Stomach (tissue), 4 donors: ENCODE measurements at regions not wholly inside any gene's neighbourhood (a gene's known extent, or its start where the extent isn't known, plus 50 kb on each side); places are given as distances from the start of the nearest gene placed in this dataset.

Experiments
- EP300 ChIP-seq: sonication (generic); formaldehyde crosslinking; IDR thresholded peaks from one replicate; pipeline ENCODE4 v1.6.1; 2017; ENCODE audit warnings: antibody characterized with exemption
- POLR2A ChIP-seq, 4 donors: fragments of 450-650 bp; IDR thresholded peaks; one replicate each; pipeline ENCODE4 v1.6.1; 2016; ENCODE audit warnings: antibody characterized with exemption in 4 of 4, control low read depth in 2 of 4, mild to moderate bottlenecking in 1 of 4, moderate library complexity in 1 of 4
- POLR2AphosphoS5 ChIP-seq, 3 donors: sonication (generic); formaldehyde crosslinking; IDR thresholded peaks; one replicate each; pipeline ENCODE4 v1.6.1; 2016; ENCODE audit warnings: antibody characterized with exemption in 3 of 3
- TF ChIP-seq, protein P1 (sequence below), 7 experiments: fragments of 450-650 bp in 4 of 7; fragments of 200-600 bp in 3 of 7; sonication (generic) in 3 of 7; IDR thresholded peaks; one replicate each; pipeline ENCODE4 v1.5.1; 2016 to 2019; ENCODE audit warnings: antibody characterized with exemption in 7 of 7, control low read depth in 2 of 7, mild to moderate bottlenecking in 1 of 7

- no peak for TF ChIP-seq POLR2A (IDR thresholded peaks at IDR 0.05)
- TF ChIP-seq, protein P1, sequence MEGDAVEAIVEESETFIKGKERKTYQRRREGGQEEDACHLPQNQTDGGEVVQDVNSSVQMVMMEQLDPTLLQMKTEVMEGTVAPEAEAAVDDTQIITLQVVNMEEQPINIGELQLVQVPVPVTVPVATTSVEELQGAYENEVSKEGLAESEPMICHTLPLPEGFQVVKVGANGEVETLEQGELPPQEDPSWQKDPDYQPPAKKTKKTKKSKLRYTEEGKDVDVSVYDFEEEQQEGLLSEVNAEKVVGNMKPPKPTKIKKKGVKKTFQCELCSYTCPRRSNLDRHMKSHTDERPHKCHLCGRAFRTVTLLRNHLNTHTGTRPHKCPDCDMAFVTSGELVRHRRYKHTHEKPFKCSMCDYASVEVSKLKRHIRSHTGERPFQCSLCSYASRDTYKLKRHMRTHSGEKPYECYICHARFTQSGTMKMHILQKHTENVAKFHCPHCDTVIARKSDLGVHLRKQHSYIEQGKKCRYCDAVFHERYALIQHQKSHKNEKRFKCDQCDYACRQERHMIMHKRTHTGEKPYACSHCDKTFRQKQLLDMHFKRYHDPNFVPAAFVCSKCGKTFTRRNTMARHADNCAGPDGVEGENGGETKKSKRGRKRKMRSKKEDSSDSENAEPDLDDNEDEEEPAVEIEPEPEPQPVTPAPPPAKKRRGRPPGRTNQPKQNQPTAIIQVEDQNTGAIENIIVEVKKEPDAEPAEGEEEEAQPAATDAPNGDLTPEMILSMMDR (IDR thresholded peaks at IDR 0.05) = no peak
- no peak for TF ChIP-seq POLR2AphosphoS5 (IDR thresholded peaks at IDR 0.05)
- no peak for TF ChIP-seq EP300
These were observed 296.7 kb upstream of the PROK2 start for GRCh38 chr3:72081471-72082185.
